GM12891 (cell line): ENCODE measurements at regions not wholly inside any gene's neighbourhood (a gene's known extent, or its start where the extent isn't known, plus 50 kb on each side); places are given as distances from the start of the nearest gene placed in this dataset.

ENCODE experiments used
- POLR2A ChIP-seq: IDR thresholded peaks from 2 replicates; pipeline ENCODE4 v1.6.1; 2011; ENCODE audit warnings: low read depth, low read length, control low read depth
- POLR2AphosphoS5 ChIP-seq: IDR thresholded peaks from 2 replicates; pipeline ENCODE4 v1.6.1; 2011; ENCODE audit warnings: low read depth, low read length, control low read depth
- SPI1 ChIP-seq: IDR thresholded peaks from 2 replicates; pipeline ENCODE4 v1.6.1; 2011; ENCODE audit warnings: low read depth, low read length, control low read depth

- TF ChIP-seq POLR2A: no peak
- no peak for TF ChIP-seq POLR2AphosphoS5
- TF ChIP-seq SPI1: no peak
Observed at GRCh38 chr13:40406405-40407120, 259.9 kb downstream of the FOXO1 start.
